GM18517 (cell line): ENCODE measurements at regions not wholly inside any gene's neighbourhood (a gene's known extent, or its start where the extent isn't known, plus 50 kb on each side); places are given as distances from the start of the nearest gene placed in this dataset.

ENCODE experiments used
- ATAC-seq: cut with Tn5 transposase; IDR thresholded peaks from one replicate; pipeline ENCODE4 v1.9.1; 2021; ENCODE audit warnings: mild to moderate bottlenecking, moderate library complexity; ENCODE audit not compliant: unreplicated experiment

GRCh38 chr3:193780397-193780796 is 187.4 kb downstream of the OPA1 start:
- ATAC-seq: no peak

GRCh38 chr3:193780810-193781478 is 187.9 kb downstream of the OPA1 start:
- no peak for ATAC-seq

- ATAC-seq: no peak
These were observed 189.3 kb downstream of the OPA1 start for GRCh38 chr3:193782276-193782647.

GRCh38 chr3:193782747-193783146 is 189.7 kb downstream of the OPA1 start:
- ATAC-seq: no peak

GRCh38 chr3:193783166-193783896 is 190.3 kb downstream of the OPA1 start:
- no peak for ATAC-seq

GRCh38 chr3:193784822-193785221 is 191.8 kb downstream of the OPA1 start:
- ATAC-seq: no peak

GRCh38 chr3:193787496-193787870 is 194.5 kb downstream of the OPA1 start:
- ATAC-seq: no peak

- no peak for ATAC-seq
These were observed 195.4 kb downstream of the OPA1 start for GRCh38 chr3:193788189-193788991.

- no peak for ATAC-seq
These were observed 196.4 kb downstream of the OPA1 start for GRCh38 chr3:193789455-193789854.

GRCh38 chr3:193790086-193790990 is 197.3 kb downstream of the OPA1 start:
- no peak for ATAC-seq

GRCh38 chr3:193791041-193792032 is 198.3 kb downstream of the OPA1 start:
- no peak for ATAC-seq

GRCh38 chr3:193793123-193793522 is 200.1 kb downstream of the OPA1 start:
- ATAC-seq: no peak

- no peak for ATAC-seq
These were observed 201.2 kb downstream of the OPA1 start for GRCh38 chr3:193794002-193794881.

GRCh38 chr3:193795062-193795690 is 202.2 kb downstream of the OPA1 start:
- no peak for ATAC-seq

- no peak for ATAC-seq
These were observed 203.1 kb downstream of the OPA1 start for GRCh38 chr3:193796089-193796488.

- ATAC-seq: no peak
These were observed 204.6 kb downstream of the OPA1 start for GRCh38 chr3:193797566-193797965.

GRCh38 chr3:193798051-193798450 is 205.0 kb downstream of the OPA1 start:
- ATAC-seq: no peak
